GM12878 (cell line): ENCODE measurements at regions not wholly inside any gene's neighbourhood (a gene's known extent, or its start where the extent isn't known, plus 50 kb on each side); places are given as distances from the start of the nearest gene placed in this dataset.

ENCODE experiments used
- CTCF ChIP-seq, 3 experiments: IDR thresholded peaks in 2 of 3; conservative IDR thresholded peaks in 1 of 3; 2 replicates each; pipeline ENCODE4 v1.5.1; 2011; ENCODE audit warnings: low read depth in 3 of 3, low read length in 3 of 3, mild to moderate bottlenecking in 3 of 3, control low read depth in 2 of 3, moderate library complexity in 2 of 3, inconsistent platforms in 1 of 3, mixed read lengths in 1 of 3; ENCODE audit not compliant: control insufficient read depth in 2 of 3, insufficient read depth in 1 of 3; ENCODE audit errors: extremely low read depth in 1 of 3
- EGR1 ChIP-seq, 2 experiments: IDR thresholded peaks; 1 replicate in 1 of 2; 2 replicates in 1 of 2; pipeline ENCODE4 v1.6.1; 2011 to 2012; ENCODE audit warnings: low read depth in 2 of 2, low read length in 2 of 2, borderline replicate concordance in 1 of 2, mild to moderate bottlenecking in 1 of 2, moderate library complexity in 1 of 2
- ESRRA ChIP-seq: IDR thresholded peaks from 2 replicates; pipeline ENCODE4 v1.6.1; 2012; ENCODE audit warnings: mild to moderate bottlenecking, low read length, improper control_type of control experiment
- MAX ChIP-seq: IDR thresholded peaks from 2 replicates; pipeline ENCODE4 v1.6.1; 2012; ENCODE audit warnings: low read depth, low read length, improper control_type of control experiment
- POLR2A ChIP-seq: IDR thresholded peaks from 2 replicates; pipeline ENCODE4 v1.6.1; 2011; ENCODE audit warnings: low read depth, mild to moderate bottlenecking, low read length
- REST ChIP-seq: IDR thresholded peaks from 2 replicates; pipeline ENCODE4 v1.6.1; 2012; ENCODE audit warnings: mild to moderate bottlenecking, low read depth, low read length
- TF ChIP-seq, protein P1 (sequence below): IDR thresholded peaks from 2 replicates; pipeline ENCODE4 v1.6.1; 2011; ENCODE audit warnings: mild to moderate bottlenecking, low read depth, low read length, moderate library complexity; ENCODE audit not compliant: insufficient replicate concordance
- TF ChIP-seq, protein P2 (sequence below): fragments of 450-650 bp; IDR thresholded peaks from 2 replicates; pipeline ENCODE4 v1.6.1; 2016; ENCODE audit warnings: mild to moderate bottlenecking
- TF ChIP-seq, protein P3 (sequence below): IDR thresholded peaks from 2 replicates; pipeline ENCODE4 v1.6.1; 2012; ENCODE audit warnings: low read length, inconsistent platforms

DNA sequence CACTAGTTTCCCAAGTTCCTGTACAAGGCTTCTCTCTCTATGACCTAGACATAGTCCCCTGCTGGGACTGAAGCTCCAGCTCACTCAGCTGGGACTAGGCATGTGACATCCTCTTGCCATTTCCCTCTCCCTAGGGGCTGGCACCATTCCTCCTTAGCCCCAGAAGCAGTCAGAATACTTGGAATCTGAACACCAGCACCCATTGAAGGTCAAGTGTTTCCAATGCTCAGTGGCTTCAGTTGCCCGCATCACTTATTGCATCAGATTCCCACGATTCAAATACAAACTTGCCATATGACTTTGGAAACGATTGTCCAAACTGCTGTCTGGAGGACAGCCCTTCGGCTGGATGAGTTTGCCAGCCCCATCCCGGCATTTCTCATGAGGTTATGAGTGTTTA, 65.5 kb upstream of the HOPX start:
- no peak for TF ChIP-seq ESRRA
- TF ChIP-seq, protein P1, sequence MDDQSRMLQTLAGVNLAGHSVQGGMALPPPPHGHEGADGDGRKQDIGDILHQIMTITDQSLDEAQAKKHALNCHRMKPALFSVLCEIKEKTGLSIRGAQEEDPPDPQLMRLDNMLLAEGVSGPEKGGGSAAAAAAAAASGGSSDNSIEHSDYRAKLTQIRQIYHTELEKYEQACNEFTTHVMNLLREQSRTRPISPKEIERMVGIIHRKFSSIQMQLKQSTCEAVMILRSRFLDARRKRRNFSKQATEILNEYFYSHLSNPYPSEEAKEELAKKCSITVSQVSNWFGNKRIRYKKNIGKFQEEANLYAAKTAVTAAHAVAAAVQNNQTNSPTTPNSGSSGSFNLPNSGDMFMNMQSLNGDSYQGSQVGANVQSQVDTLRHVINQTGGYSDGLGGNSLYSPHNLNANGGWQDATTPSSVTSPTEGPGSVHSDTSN, result no peak
- TF ChIP-seq EGR1 (IDR thresholded peaks at IDR 0.05; ENCODE audit: borderline replicate concordance in 1 of 2, low read depth in 2 of 2, low read length in 2 of 2), result no peak
- TF ChIP-seq, protein P2, sequence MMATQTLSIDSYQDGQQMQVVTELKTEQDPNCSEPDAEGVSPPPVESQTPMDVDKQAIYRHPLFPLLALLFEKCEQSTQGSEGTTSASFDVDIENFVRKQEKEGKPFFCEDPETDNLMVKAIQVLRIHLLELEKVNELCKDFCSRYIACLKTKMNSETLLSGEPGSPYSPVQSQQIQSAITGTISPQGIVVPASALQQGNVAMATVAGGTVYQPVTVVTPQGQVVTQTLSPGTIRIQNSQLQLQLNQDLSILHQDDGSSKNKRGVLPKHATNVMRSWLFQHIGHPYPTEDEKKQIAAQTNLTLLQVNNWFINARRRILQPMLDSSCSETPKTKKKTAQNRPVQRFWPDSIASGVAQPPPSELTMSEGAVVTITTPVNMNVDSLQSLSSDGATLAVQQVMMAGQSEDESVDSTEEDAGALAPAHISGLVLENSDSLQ, result no peak
- TF ChIP-seq, protein P3, sequence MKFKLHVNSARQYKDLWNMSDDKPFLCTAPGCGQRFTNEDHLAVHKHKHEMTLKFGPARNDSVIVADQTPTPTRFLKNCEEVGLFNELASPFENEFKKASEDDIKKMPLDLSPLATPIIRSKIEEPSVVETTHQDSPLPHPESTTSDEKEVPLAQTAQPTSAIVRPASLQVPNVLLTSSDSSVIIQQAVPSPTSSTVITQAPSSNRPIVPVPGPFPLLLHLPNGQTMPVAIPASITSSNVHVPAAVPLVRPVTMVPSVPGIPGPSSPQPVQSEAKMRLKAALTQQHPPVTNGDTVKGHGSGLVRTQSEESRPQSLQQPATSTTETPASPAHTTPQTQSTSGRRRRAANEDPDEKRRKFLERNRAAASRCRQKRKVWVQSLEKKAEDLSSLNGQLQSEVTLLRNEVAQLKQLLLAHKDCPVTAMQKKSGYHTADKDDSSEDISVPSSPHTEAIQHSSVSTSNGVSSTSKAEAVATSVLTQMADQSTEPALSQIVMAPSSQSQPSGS, result no peak
- no peak for TF ChIP-seq MAX
- TF ChIP-seq REST, result no peak
- no peak for TF ChIP-seq POLR2A
- TF ChIP-seq CTCF (IDR thresholded peaks at IDR 0.05 in 2 of 3, conservative IDR thresholded peaks at IDR 0.05 in 1 of 3; ENCODE audit: control insufficient read depth in 2 of 3, extremely low read depth in 1 of 3, insufficient read depth in 1 of 3, low read depth in 3 of 3, low read length in 3 of 3), result no peak
